ENCODE measurements at regions not wholly inside any gene's neighbourhood (a gene's known extent, or its start where the extent isn't known, plus 50 kb on each side); places are given as distances from the start of the nearest gene placed in this dataset.

GRCh38 chr4:116229420-116229819, 856.0 kb downstream of the TRAM1L1 start:
- TF ChIP-seq POLR2AphosphoS5 (IDR thresholded peaks at IDR 0.05) (no peak), POLR2A (IDR thresholded peaks at IDR 0.05) (no peak)
- TF ChIP-seq, protein P1, sequence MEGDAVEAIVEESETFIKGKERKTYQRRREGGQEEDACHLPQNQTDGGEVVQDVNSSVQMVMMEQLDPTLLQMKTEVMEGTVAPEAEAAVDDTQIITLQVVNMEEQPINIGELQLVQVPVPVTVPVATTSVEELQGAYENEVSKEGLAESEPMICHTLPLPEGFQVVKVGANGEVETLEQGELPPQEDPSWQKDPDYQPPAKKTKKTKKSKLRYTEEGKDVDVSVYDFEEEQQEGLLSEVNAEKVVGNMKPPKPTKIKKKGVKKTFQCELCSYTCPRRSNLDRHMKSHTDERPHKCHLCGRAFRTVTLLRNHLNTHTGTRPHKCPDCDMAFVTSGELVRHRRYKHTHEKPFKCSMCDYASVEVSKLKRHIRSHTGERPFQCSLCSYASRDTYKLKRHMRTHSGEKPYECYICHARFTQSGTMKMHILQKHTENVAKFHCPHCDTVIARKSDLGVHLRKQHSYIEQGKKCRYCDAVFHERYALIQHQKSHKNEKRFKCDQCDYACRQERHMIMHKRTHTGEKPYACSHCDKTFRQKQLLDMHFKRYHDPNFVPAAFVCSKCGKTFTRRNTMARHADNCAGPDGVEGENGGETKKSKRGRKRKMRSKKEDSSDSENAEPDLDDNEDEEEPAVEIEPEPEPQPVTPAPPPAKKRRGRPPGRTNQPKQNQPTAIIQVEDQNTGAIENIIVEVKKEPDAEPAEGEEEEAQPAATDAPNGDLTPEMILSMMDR (IDR thresholded peaks at IDR 0.05) = no peak
- H3K36me3 ChIP-seq = no peaks in the 10 kb centered on the region
- DNase-seq = no peak
- intact Hi-C loops (cut with DNase I; ENCODE audit: low total_unique reads) = no loop called here
- no peak overlapping the region for H3K27ac ChIP-seq
- no peak overlapping the region for H3K4me3 ChIP-seq
- H3K27me3 ChIP-seq = no peaks in the 10 kb centered on the region
- no peaks in the 10 kb centered on the region for H3K9me3 ChIP-seq
- 62 to 81% (median 72%) methylated on average over 3 of the region's 3 CpGs for WGBS, 5 donors
- no peaks in the 10 kb centered on the region for H3K4me1 ChIP-seq

GRCh38 chr4:116223040-116223732, 862.2 kb downstream of the TRAM1L1 start:
- WGBS, 5 donors = 75 to 81% (median 79%) methylated on average over 8 of the region's 8 CpGs

DNA sequence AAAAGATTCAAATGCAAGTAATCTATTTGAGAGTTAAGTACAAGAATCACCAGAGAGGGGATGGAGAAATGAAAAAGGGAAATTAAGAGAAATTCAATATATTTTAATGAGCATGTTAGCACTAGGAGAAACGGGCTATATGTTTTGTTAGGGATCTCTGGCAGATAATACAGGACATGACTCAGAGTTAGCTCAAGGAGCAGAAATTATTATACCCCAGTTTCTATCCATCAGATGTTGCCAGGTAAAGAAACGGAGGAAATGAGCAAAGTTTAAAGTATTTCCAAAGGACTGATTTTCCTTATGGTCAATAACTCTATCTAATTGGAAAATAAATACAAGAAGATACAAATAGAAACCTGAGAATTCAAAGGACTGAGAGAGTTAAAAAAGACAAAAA, 867.6 kb downstream of the TRAM1L1 start:
- no peaks in the 10 kb centered on the region for H3K4me1 ChIP-seq
- intact Hi-C loops (cut with DNase I; ENCODE audit: low total_unique reads) = no loop called here
- no peaks in the 10 kb centered on the region for H3K9me3 ChIP-seq
- WGBS, 5 donors = 49 to 73% (median 66%) methylated on average over 2 of the region's 2 CpGs
- no peak for DNase-seq
- no peak overlapping the region for H3K4me3 ChIP-seq
- no peak overlapping the region for H3K27ac ChIP-seq
- no peaks in the 10 kb centered on the region for H3K27me3 ChIP-seq
- H3K36me3 ChIP-seq = no peaks in the 10 kb centered on the region
- TF ChIP-seq, protein P1 (IDR thresholded peaks at IDR 0.05) = no peak
- TF ChIP-seq POLR2AphosphoS5 (IDR thresholded peaks at IDR 0.05) (no peak), POLR2A (IDR thresholded peaks at IDR 0.05) (no peak), EP300 (IDR thresholded peaks at IDR 0.05) (no peak)

More at GRCh38 chr4:116223040-116223732, 862.2 kb downstream of the TRAM1L1 start:
- Histone ChIP-seq H3K9me3 (no peaks in the 10 kb centered on the region), H3K4me3 (no peak overlapping the region), H3K36me3 (no peaks in the 10 kb centered on the region), H3K4me1 (no peaks in the 10 kb centered on the region), H3K27me3 (no peaks in the 10 kb centered on the region), H3K27ac (no peak overlapping the region)
- TF ChIP-seq POLR2A (IDR thresholded peaks at IDR 0.05) = no peak
- TF ChIP-seq EP300 (IDR thresholded peaks at IDR 0.05) = no peak
- TF ChIP-seq, protein P1 (IDR thresholded peaks at IDR 0.05) = no peak
- TF ChIP-seq POLR2AphosphoS5 (IDR thresholded peaks at IDR 0.05) = no peak
- intact Hi-C loops (cut with DNase I; ENCODE audit: low total_unique reads) = no loop called here
- no peak for DNase-seq

- intact Hi-C loops (cut with DNase I; ENCODE audit: low total_unique reads) = no loop called here
- 87 to 97% (median 92%) methylated on average over 1 of the region's 1 CpG for WGBS, 5 donors
- no peaks in the 10 kb centered on the region for H3K9me3 ChIP-seq
- TF ChIP-seq POLR2AphosphoS5 (IDR thresholded peaks at IDR 0.05) (no peak), EP300 (IDR thresholded peaks at IDR 0.05) (no peak), POLR2A (IDR thresholded peaks at IDR 0.05) (no peak)
- TF ChIP-seq, protein P1 (IDR thresholded peaks at IDR 0.05) = no peak
- no peak overlapping the region for H3K27ac ChIP-seq
- no peaks in the 10 kb centered on the region for H3K36me3 ChIP-seq
- no peak overlapping the region for H3K4me3 ChIP-seq
- DNase-seq = no peak
- no peaks in the 10 kb centered on the region for H3K27me3 ChIP-seq
- H3K4me1 ChIP-seq = no peaks in the 10 kb centered on the region
These were observed 869.8 kb downstream of the TRAM1L1 start for GRCh38 chr4:116215622-116216021.
